ENCODE measurements at regions not wholly inside any gene's neighbourhood (a gene's known extent, or its start where the extent isn't known, plus 50 kb on each side); places are given as distances from the start of the nearest gene placed in this dataset.
"Not testable (repeated sequence)": the region's sequence is repeated elsewhere in the genome, so short reads cannot be mapped to it uniquely, and the experiment has no call there.

GRCh38 chr12:9449181-9449580, 158.5 kb downstream of the KLRB1 start:
- DNase-seq: no peak

GRCh38 chr12:9448648-9449047, 159.1 kb downstream of the KLRB1 start:
- not testable (repeated sequence) for DNase-seq

- peak; percentile 83 for DNase-seq
These were observed 159.7 kb downstream of the KLRB1 start for GRCh38 chr12:9447791-9448614.

- DNase-seq: not testable (repeated sequence)
These were observed 160.6 kb downstream of the KLRB1 start for GRCh38 chr12:9446883-9447761.

- not testable (repeated sequence) for DNase-seq
These were observed 167.3 kb downstream of the KLRB1 start for GRCh38 chr12:9440428-9440827.

- not testable (repeated sequence) for DNase-seq
These were observed 172.0 kb downstream of the KLRB1 start for GRCh38 chr12:9435682-9436081.

- not testable (repeated sequence) for DNase-seq
These were observed 177.3 kb downstream of the KLRB1 start for GRCh38 chr12:9430385-9430784.

- not testable (repeated sequence) for DNase-seq
These were observed 178.9 kb downstream of the KLRB1 start for GRCh38 chr12:9428856-9429255.

- not testable (repeated sequence) for DNase-seq
These were observed 182.3 kb downstream of the KLRB1 start for GRCh38 chr12:9425429-9425828.

GRCh38 chr12:9424175-9424740, 183.5 kb downstream of the KLRB1 start:
- DNase-seq: not testable (repeated sequence)

GRCh38 chr12:9422689-9423088, 185.0 kb downstream of the KLRB1 start:
- not testable (repeated sequence) for DNase-seq

GRCh38 chr12:9421520-9422086, 186.1 kb downstream of the KLRB1 start:
- DNase-seq: not testable (repeated sequence)

- DNase-seq: not testable (repeated sequence)
These were observed 186.7 kb downstream of the KLRB1 start for GRCh38 chr12:9420817-9421519.

GRCh38 chr12:9418669-9419041, 189.1 kb downstream of the KLRB1 start:
- DNase-seq: not testable (repeated sequence)

- DNase-seq: not testable (repeated sequence)
These were observed 189.6 kb downstream of the KLRB1 start for GRCh38 chr12:9417947-9418668.

- not testable (repeated sequence) for DNase-seq
These were observed 190.4 kb downstream of the KLRB1 start for GRCh38 chr12:9417341-9417740.

- DNase-seq: not testable (repeated sequence)
These were observed 191.4 kb downstream of the KLRB1 start for GRCh38 chr12:9416346-9416745.

GRCh38 chr12:9415898-9416297, 191.8 kb downstream of the KLRB1 start:
- not testable (repeated sequence) for DNase-seq

GRCh38 chr12:9413862-9414261, 193.9 kb downstream of the KLRB1 start:
- DNase-seq: not testable (repeated sequence)

- DNase-seq: not testable (repeated sequence)
These were observed 195.3 kb downstream of the KLRB1 start for GRCh38 chr12:9412459-9412858.

GRCh38 chr12:9411616-9412268, 196.0 kb downstream of the KLRB1 start:
- not testable (repeated sequence) for DNase-seq

Data from midbrain (tissue), 1 donor.